Ovary (tissue), 7 donors: ENCODE measurements at regions not wholly inside any gene's neighbourhood (a gene's known extent, or its start where the extent isn't known, plus 50 kb on each side); places are given as distances from the start of the nearest gene placed in this dataset.

ENCODE experiments used
- DNase-seq, 5 donors: peaks; one replicate each; pipeline ENCODE4 v3.0.0-alpha.2; 2019 to 2020
- H3K27ac ChIP-seq, 2 donors: fragments of 200-600 bp; one replicate each; pipeline versions ENCODE4 v1.5.1 to v1.8.0; 2019 to 2022
- H3K27me3 ChIP-seq: fragments of 200-600 bp; one replicate; pipeline ENCODE4 v1.8.0; 2022
- H3K36me3 ChIP-seq: fragments of 200-600 bp; sonication (generic); one replicate; pipeline ENCODE4 v1.5.1; 2019
- H3K4me1 ChIP-seq: one replicate; pipeline ENCODE4 v1.8.1; 2013; ENCODE audit warnings: mild to moderate bottlenecking, moderate library complexity; ENCODE audit not compliant: insufficient read depth
- H3K4me3 ChIP-seq: fragments of 200-600 bp; sonication (generic); one replicate; pipeline ENCODE4 v1.5.1; 2017
- H3K9me3 ChIP-seq, 2 donors: fragments of 200-600 bp in 1 of 2; sonication (generic) in 1 of 2; one replicate each; pipeline versions ENCODE4 v1.5.1 to v1.8.1; 2013 to 2019; ENCODE audit warnings: mild to moderate bottlenecking in 1 of 2, moderate library complexity in 1 of 2
- EP300 ChIP-seq: sonication (generic); formaldehyde crosslinking; IDR thresholded peaks from one replicate; pipeline ENCODE4 v1.6.1; 2017; ENCODE audit warnings: antibody characterized with exemption
- POLR2A ChIP-seq: fragments of 450-650 bp; IDR thresholded peaks from one replicate; pipeline ENCODE4 v1.6.1; 2017; ENCODE audit warnings: antibody characterized with exemption, mild to moderate bottlenecking, moderate library complexity
- WGBS, 3 donors: extraction: QIAGEN DNeasy Blood & Tissue Kit in 1 of 3; methylation state at CpG; one replicate each; pipeline versions ENCODE4 v1.1.5 to v1.1.7; 2013 to 2017; 5-methylcytosine and 5-hydroxymethylcytosine counted together
- intact Hi-C, 4 donors: fragments of 100-400 bp; cut with DNase I; formaldehyde crosslinking; loops; one replicate each; pipeline versions ENCODE4 v1.11.0 to v1.15.1; 2022 to 2023
- TF ChIP-seq, protein P1 (sequence below), 3 donors: fragments of 450-650 bp in 2 of 3; fragments of 200-600 bp in 1 of 3; IDR thresholded peaks; one replicate each; pipeline versions ENCODE4 v1.5.1 to v1.8.0; 2016 to 2022; ENCODE audit warnings: antibody characterized with exemption in 3 of 3, mild to moderate bottlenecking in 1 of 3
- donor health status: DM: no; HTN: no; CAD: no; lungs with moderate emphysema.
- donor health status: DM: no; HTN: no; CAD: no.
- donor health status: Bipolar disorder and iron deficiency.
- donor health status: DM: no; HTN: no; CAD: no.
- donor health status: DM: yes; HTN: yes; CAD: no.

DNA sequence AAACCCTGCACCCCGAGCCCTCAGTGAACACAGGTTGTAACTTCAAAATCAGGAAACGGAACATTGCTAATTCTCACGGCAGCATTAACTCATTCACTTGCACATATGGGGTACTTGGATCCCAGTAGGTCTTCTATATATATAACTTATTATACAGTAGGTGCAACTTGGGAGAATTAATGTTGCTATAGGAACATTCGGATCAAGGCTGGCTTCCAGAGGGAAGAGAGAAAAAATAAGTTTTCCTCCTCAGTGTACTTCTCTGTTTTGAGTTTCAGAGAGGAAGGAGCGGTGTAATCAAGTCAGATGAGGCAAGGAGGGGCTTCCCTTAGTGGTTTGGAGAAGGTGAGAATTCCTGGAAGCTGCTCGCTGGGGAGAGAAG, 90.9 kb upstream of the ZNF507 start:
- WGBS, 3 donors = 61 to 76% (median 70%) methylated on average over 6 of the region's 6 CpGs
- no peaks in the 10 kb centered on the region for H3K36me3 ChIP-seq
- no peak for TF ChIP-seq POLR2A
- TF ChIP-seq, protein P1, sequence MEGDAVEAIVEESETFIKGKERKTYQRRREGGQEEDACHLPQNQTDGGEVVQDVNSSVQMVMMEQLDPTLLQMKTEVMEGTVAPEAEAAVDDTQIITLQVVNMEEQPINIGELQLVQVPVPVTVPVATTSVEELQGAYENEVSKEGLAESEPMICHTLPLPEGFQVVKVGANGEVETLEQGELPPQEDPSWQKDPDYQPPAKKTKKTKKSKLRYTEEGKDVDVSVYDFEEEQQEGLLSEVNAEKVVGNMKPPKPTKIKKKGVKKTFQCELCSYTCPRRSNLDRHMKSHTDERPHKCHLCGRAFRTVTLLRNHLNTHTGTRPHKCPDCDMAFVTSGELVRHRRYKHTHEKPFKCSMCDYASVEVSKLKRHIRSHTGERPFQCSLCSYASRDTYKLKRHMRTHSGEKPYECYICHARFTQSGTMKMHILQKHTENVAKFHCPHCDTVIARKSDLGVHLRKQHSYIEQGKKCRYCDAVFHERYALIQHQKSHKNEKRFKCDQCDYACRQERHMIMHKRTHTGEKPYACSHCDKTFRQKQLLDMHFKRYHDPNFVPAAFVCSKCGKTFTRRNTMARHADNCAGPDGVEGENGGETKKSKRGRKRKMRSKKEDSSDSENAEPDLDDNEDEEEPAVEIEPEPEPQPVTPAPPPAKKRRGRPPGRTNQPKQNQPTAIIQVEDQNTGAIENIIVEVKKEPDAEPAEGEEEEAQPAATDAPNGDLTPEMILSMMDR (IDR thresholded peaks at IDR 0.05) = no peak
- TF ChIP-seq EP300 = no peak
- no peaks in the 10 kb centered on the region for H3K9me3 ChIP-seq
- DNase-seq = no peak
- intact Hi-C loops = no loop called here
- no peak overlapping the region for H3K4me3 ChIP-seq
- no peak overlapping the region for H3K27ac ChIP-seq
- no peaks in the 10 kb centered on the region for H3K4me1 ChIP-seq
- H3K27me3 ChIP-seq = no peaks in the 10 kb centered on the region

DNA sequence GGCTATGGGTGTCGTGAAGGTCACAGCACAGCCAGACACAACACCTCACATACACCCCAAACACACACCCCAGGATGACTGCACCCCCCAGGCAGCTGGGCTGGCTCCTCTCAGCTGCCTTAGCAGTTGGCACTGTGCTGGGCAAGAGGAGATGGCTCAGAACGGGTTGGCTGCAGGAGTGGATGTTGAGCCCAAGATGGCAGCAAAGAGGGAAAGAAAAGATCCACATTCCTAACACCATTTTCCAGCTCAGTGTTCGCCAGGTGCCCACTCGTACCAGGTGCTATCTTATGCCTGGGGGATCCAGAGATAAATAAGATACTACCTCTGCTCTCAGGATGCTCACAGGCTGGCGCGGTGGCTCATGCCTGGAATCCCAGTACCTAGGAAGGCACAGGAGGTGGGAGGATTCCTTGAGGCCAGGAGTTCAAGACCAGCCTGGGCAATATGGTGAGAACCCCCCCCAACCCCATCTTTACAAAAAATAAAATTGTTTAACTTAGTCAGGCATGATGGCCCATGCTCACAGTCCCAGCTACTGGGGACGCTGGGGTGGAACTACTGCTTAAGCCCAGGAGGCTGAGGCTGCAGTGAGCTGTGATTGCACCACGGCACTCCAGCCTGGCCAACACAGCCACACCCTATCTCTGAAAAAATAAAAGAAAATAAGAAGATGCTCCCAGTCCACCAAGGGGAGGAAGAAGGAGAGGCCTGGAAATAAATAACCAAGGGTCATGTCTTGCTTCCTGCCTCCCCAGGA, 89.7 kb upstream of the ZNF507 start:
- no peaks in the 10 kb centered on the region for H3K27me3 ChIP-seq
- no peak overlapping the region for H3K4me3 ChIP-seq
- no peaks in the 10 kb centered on the region for H3K4me1 ChIP-seq
- H3K27ac ChIP-seq = no peak overlapping the region
- whole genome bisulfite sequencing, 3 donors = 74 to 77% (median 76%) methylated on average over 8 of the region's 8 CpGs
- intact Hi-C loops = no loop called here
- H3K36me3 ChIP-seq = no peaks in the 10 kb centered on the region
- TF ChIP-seq, protein P1 (IDR thresholded peaks at IDR 0.05) = no peak
- TF ChIP-seq EP300 = no peak
- no peak for TF ChIP-seq POLR2A
- DNase-seq = no peak
- no peaks in the 10 kb centered on the region for H3K9me3 ChIP-seq

DNA sequence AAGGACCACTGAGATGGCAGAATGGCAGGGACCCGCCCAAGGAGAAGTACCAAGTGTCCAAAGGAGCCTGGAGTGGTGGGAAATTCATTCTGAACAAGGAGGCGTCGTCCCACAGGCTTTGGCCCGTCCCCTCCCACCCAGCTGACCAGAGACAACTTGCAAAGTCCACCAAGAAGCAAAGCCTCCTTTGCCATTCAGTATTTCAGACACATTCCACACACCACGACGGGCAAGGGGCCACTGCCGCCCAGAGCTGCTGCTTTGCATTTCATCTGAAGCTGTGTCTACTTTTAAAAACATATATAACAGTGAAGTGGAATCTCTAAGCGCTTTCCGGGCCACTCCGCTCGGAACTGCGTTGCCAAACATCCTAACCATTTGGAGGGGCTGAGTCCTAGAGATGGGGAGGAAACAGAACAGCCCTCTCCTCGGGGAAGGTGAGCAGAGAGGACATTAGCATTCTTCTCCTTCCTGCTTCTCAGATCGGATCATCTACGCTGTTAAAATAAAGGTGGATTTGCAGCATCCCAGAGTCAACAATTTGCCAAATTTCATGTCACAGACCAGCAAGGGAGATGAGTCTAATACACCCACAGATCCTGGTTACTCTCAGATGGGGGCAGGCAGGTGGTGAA, 89.0 kb upstream of the ZNF507 start:
- no peaks in the 10 kb centered on the region for H3K9me3 ChIP-seq
- H3K4me1 ChIP-seq = no peaks in the 10 kb centered on the region
- H3K27ac ChIP-seq = no peak overlapping the region
- TF ChIP-seq POLR2A (no peak), EP300 (no peak)
- TF ChIP-seq, protein P1 (IDR thresholded peaks at IDR 0.05) = no peak
- H3K4me3 ChIP-seq = no peak overlapping the region
- intact Hi-C loops = no loop called here
- H3K27me3 ChIP-seq = no peaks in the 10 kb centered on the region
- H3K36me3 ChIP-seq = no peaks in the 10 kb centered on the region
- WGBS, 3 donors = 75 to 81% (median 77%) methylated on average over 15 of the region's 15 CpGs
- DNase-seq = no peak

DNA sequence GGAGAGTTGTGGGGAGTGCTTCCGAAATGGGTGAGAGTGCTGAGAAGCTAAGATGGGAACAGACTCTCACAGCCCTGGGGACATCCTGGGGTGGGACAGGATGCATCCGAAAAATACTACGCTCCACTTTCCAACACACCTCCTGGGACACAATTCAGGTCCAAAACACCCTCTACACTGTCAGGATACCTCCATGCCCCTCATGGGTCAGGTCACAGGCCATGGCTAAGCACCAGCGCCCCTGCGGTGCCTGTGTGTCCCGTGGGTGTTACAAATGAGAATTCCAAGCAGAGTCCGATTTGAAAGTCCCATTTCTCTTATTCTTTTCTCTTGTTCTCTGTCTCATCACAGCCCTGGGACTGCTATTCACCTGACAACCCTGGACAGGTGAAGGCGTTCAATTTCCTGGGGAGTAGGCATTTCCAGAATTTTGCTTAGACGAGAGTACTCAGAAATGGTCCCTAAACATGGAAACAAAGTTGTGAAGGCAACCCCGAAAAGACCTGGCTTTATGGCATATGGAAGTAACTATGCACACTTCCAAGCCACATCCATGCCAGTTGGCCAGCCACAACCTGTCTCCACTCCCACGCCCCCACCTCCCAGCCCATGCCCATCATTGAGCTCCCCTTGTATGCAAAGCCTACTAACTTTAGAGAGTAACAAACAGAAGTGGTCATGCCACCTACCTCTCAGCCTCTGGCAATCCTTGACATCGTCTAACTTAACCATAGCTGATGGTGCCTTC, 87.9 kb upstream of the ZNF507 start:
- Histone ChIP-seq H3K4me3 (no peak overlapping the region), H3K27ac (no peak overlapping the region), H3K4me1 (no peaks in the 10 kb centered on the region), H3K27me3 (no peaks in the 10 kb centered on the region), H3K9me3 (no peaks in the 10 kb centered on the region), H3K36me3 (no peaks in the 10 kb centered on the region)
- no peak for DNase-seq
- 69 to 78% (median 71%) methylated on average over 12 of the region's 12 CpGs for WGBS, 3 donors
- intact Hi-C loops = no loop called here
- no peak for TF ChIP-seq POLR2A
- no peak for TF ChIP-seq EP300
- TF ChIP-seq, protein P1 (IDR thresholded peaks at IDR 0.05) = no peak
